Activated T-helper 1 cell treated with Interleukin-2 at 50 U/mL for 16 hours (primary cell): ENCODE measurements at regions not wholly inside any gene's neighbourhood (a gene's known extent, or its start where the extent isn't known, plus 50 kb on each side); places are given as distances from the start of the nearest gene placed in this dataset.

ENCODE experiments used
- DNase-seq: peaks from one replicate; pipeline ENCODE4 v3.0.0-alpha.2; 2020; ENCODE audit warnings: low read depth

GRCh38 chr3:6097556-6097955 lies 763.4 kb upstream of the GRM7 start:
- no peak for DNase-seq

GRCh38 chr3:6098516-6099157 lies 762.3 kb upstream of the GRM7 start:
- no peak for DNase-seq

GRCh38 chr3:6099458-6100075 lies 761.3 kb upstream of the GRM7 start:
- DNase-seq, result no peak

- DNase-seq, result no peak
These were observed 755.7 kb upstream of the GRM7 start for GRCh38 chr3:6105187-6105586.

GRCh38 chr3:6108957-6109356 lies 752.0 kb upstream of the GRM7 start:
- DNase-seq, result no peak

- no peak for DNase-seq
These were observed 750.5 kb upstream of the GRM7 start for GRCh38 chr3:6110451-6110850.

GRCh38 chr3:6112546-6112945 lies 748.4 kb upstream of the GRM7 start:
- no peak for DNase-seq

- no peak for DNase-seq
These were observed 747.6 kb upstream of the GRM7 start for GRCh38 chr3:6113338-6113737.

GRCh38 chr3:6119367-6119766 lies 741.5 kb upstream of the GRM7 start:
- DNase-seq, result no peak

GRCh38 chr3:6120786-6121185 lies 740.1 kb upstream of the GRM7 start:
- DNase-seq, result no peak

GRCh38 chr3:6124875-6125274 lies 736.0 kb upstream of the GRM7 start:
- DNase-seq, result no peak

- DNase-seq, result no peak
These were observed 735.4 kb upstream of the GRM7 start for GRCh38 chr3:6125520-6125919.

GRCh38 chr3:6132684-6133432 lies 728.1 kb upstream of the GRM7 start:
- no peak for DNase-seq

- no peak for DNase-seq
These were observed 718.2 kb upstream of the GRM7 start for GRCh38 chr3:6142707-6143106.

GRCh38 chr3:6147883-6148282 lies 713.0 kb upstream of the GRM7 start:
- DNase-seq, result no peak

GRCh38 chr3:6155650-6156338 lies 705.1 kb upstream of the GRM7 start:
- DNase-seq, result no peak

GRCh38 chr3:6165951-6166350 lies 695.0 kb upstream of the GRM7 start:
- no peak for DNase-seq

- DNase-seq, result no peak
These were observed 692.7 kb upstream of the GRM7 start for GRCh38 chr3:6168256-6168655.

- no peak for DNase-seq
These were observed 687.9 kb upstream of the GRM7 start for GRCh38 chr3:6172871-6173642.

- DNase-seq, result no peak
These were observed 683.5 kb upstream of the GRM7 start for GRCh38 chr3:6177417-6177816.

GRCh38 chr3:6179761-6180160 lies 681.2 kb upstream of the GRM7 start:
- DNase-seq, result no peak

GRCh38 chr3:6180171-6180570 lies 680.7 kb upstream of the GRM7 start:
- no peak for DNase-seq
